Activated T-cell treated with anti-CD3 and anti-CD28 coated beads, Interleukin-2, amount 50 U/mL, for 24 hours (primary cell): ENCODE measurements at regions not wholly inside any gene's neighbourhood (a gene's known extent, or its start where the extent isn't known, plus 50 kb on each side); places are given as distances from the start of the nearest gene placed in this dataset.
"Not testable (repeated sequence)": the region's sequence is repeated elsewhere in the genome, so short reads cannot be mapped to it uniquely, and the experiment has no call there.

Experiments
- DNase-seq: peaks from one replicate; pipeline ENCODE4 v3.0.0-alpha.2; 2020
- H3K27ac Mint-ChIP-seq: 2 replicates; pipeline ENCODE4 v1.8.0; 2020; ENCODE audit warnings: mild to moderate bottlenecking, mixed read lengths
- H3K27me3 Mint-ChIP-seq: 2 replicates; pipeline ENCODE4 v1.8.0; 2020; ENCODE audit warnings: mixed read lengths
- H3K36me3 Mint-ChIP-seq: 2 replicates; pipeline ENCODE4 v1.8.0; 2020; ENCODE audit warnings: low read depth, mixed read lengths
- H3K4me1 Mint-ChIP-seq: 2 replicates; pipeline ENCODE4 v1.8.0; 2020; ENCODE audit warnings: low read depth, mixed read lengths
- H3K4me3 Mint-ChIP-seq: 2 replicates; pipeline ENCODE4 v1.8.0; 2020; ENCODE audit warnings: mild to moderate bottlenecking, moderate library complexity, mixed read lengths
- H3K9me3 Mint-ChIP-seq: 2 replicates; pipeline ENCODE4 v1.8.0; 2020; ENCODE audit warnings: mixed read lengths

- no peaks in the 10 kb centered on the region for H3K9me3 Mint-ChIP-seq
- H3K4me1 Mint-ChIP-seq = no peaks in the 10 kb centered on the region
- DNase-seq = no peak
- H3K4me3 Mint-ChIP-seq = no peak overlapping the region
- no peak overlapping the region for H3K27ac Mint-ChIP-seq
- H3K36me3 Mint-ChIP-seq = no peaks in the 10 kb centered on the region
- no peaks in the 10 kb centered on the region for H3K27me3 Mint-ChIP-seq
Measured at GRCh38 chr13:72559716-72560115, 167.7 kb downstream of the MZT1 start.

DNA sequence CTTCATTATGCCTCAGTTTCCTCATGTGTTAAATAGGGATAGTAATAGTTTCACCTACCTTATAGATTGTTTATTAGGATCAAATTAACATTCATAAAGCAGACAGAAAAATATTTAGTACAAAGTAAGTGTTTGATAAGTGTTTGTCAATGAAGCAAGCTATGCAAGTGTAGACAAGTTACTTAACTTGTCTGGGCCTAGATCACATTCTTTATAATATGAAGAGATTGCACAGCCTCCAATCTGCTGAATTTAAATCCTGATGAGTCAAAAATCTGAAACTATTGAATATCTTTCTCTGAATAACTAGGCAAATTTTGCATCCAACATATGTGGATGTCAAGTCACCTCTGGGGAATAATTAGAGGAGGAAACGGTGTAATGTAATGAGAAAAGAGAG lies 170.5 kb downstream of the MZT1 start:
- no peak for DNase-seq
- Mint-ChIP-seq H3K4me3 (no peak overlapping the region), H3K27ac (no peak overlapping the region), H3K36me3 (no peaks in the 10 kb centered on the region), H3K27me3 (no peaks in the 10 kb centered on the region), H3K9me3 (no peaks in the 10 kb centered on the region), H3K4me1 (no peaks in the 10 kb centered on the region)

DNA sequence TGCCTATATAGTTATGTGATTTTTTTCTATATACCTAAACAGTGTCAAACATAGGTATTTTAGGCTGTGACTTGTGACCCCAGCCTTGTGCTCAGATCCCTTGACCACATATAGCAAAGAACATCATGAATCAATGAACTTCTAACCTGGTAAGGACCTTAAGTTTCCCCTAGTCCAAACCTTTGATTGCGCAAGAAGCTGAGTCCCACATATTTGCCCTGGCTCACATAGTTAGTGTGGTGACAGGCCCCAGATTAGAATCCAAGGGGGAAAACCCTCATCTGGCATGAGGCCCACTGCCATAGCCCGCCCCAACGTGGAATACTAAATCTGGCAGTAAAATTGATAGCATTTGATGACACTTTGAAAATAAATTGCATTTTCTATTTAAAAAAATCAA lies 171.8 kb downstream of the MZT1 start:
- Mint-ChIP-seq H3K9me3 (no peaks in the 10 kb centered on the region), H3K36me3 (no peaks in the 10 kb centered on the region), H3K27ac (no peak overlapping the region), H3K4me1 (no peaks in the 10 kb centered on the region), H3K4me3 (no peak overlapping the region), H3K27me3 (peaks cover 4% of the 10 kb centered on the region)
- no peak for DNase-seq

DNA sequence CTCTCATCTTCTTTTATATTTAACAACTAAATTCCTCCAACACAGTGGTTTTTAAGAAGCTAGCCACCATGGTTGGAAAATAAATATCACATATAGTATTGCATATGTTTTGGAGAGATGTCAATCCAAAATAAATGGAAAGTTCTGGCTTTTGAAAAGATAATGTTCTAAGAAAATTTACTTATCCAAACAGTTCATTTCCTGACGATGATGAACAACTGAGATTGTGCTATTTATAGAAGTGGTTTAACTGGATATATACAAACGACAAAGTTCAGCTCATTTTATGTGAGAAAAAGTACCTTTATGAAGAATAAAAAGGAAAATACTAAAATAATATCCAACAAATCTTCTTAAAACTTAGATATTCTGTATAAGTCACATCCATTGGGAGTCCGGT lies 174.7 kb downstream of the MZT1 start:
- Mint-ChIP-seq H3K4me3 (no peak overlapping the region), H3K9me3 (no peaks in the 10 kb centered on the region), H3K27me3 (peaks cover 4% of the 10 kb centered on the region), H3K4me1 (no peaks in the 10 kb centered on the region), H3K36me3 (no peaks in the 10 kb centered on the region), H3K27ac (no peak overlapping the region)
- no peak for DNase-seq

DNA sequence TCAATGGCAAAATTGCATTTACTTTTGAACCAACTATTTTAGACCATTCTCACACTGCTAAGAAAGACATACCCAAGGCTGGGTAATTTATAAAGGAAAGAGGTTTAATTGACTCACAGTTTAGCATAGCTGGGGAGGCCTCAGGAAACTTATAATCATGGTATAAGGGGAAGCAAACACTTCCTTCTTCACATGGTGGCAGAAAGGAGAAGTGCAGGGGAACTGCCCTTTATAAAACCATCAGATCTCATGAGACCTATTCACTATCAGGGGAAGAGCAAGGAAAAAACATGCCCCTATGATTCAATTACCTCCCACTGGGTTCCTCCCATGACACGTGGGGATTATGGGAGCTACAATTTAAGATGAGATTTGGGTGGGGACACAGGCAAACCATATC lies 181.5 kb downstream of the MZT1 start:
- H3K4me3 Mint-ChIP-seq, H3K27me3 Mint-ChIP-seq, DNase-seq, H3K4me1 Mint-ChIP-seq, H3K27ac Mint-ChIP-seq, H3K9me3 Mint-ChIP-seq, H3K36me3 Mint-ChIP-seq: not testable (repeated sequence)

GRCh38 chr13:72545030-72545719 lies 182.3 kb downstream of the MZT1 start:
- no peaks in the 10 kb centered on the region for H3K4me1 Mint-ChIP-seq
- DNase-seq = no peak
- no peaks in the 10 kb centered on the region for H3K27me3 Mint-ChIP-seq
- H3K36me3 Mint-ChIP-seq = no peaks in the 10 kb centered on the region
- no peak overlapping the region for H3K4me3 Mint-ChIP-seq
- H3K9me3 Mint-ChIP-seq = no peaks in the 10 kb centered on the region
- no peak overlapping the region for H3K27ac Mint-ChIP-seq

GRCh38 chr13:72544042-72544441 lies 183.4 kb downstream of the MZT1 start:
- H3K27me3 Mint-ChIP-seq = no peaks in the 10 kb centered on the region
- no peak overlapping the region for H3K27ac Mint-ChIP-seq
- DNase-seq = no peak
- no peak overlapping the region for H3K4me3 Mint-ChIP-seq
- H3K4me1 Mint-ChIP-seq = no peaks in the 10 kb centered on the region
- no peaks in the 10 kb centered on the region for H3K36me3 Mint-ChIP-seq
- H3K9me3 Mint-ChIP-seq = no peaks in the 10 kb centered on the region

GRCh38 chr13:72542241-72542640 lies 185.2 kb downstream of the MZT1 start:
- no peak for DNase-seq
- no peaks in the 10 kb centered on the region for H3K27me3 Mint-ChIP-seq
- H3K27ac Mint-ChIP-seq = no peak overlapping the region
- no peaks in the 10 kb centered on the region for H3K9me3 Mint-ChIP-seq
- H3K4me1 Mint-ChIP-seq = no peaks in the 10 kb centered on the region
- H3K36me3 Mint-ChIP-seq = no peaks in the 10 kb centered on the region
- H3K4me3 Mint-ChIP-seq = no peak overlapping the region

DNA sequence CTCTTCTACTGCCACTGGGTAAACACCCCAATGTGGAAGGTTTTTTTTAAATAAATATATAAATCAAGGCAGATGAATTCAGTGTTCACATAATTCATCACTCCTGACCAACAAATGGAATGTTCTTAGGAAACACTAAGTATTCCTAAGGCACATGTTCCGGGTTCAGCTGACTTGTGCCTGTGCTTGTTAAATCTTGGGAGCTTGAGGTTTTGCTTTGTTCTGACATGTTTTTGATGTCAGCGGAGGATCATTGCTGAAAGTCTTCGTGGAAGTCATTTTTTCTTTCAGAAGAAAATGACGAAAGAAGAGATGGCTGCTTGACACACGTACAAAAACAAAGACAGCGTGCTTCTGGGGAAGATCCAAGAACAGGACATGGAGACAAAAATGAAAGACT lies 185.8 kb downstream of the MZT1 start:
- no peak overlapping the region for H3K27ac Mint-ChIP-seq
- no peaks in the 10 kb centered on the region for H3K36me3 Mint-ChIP-seq
- no peak overlapping the region for H3K4me3 Mint-ChIP-seq
- DNase-seq = no peak
- no peaks in the 10 kb centered on the region for H3K27me3 Mint-ChIP-seq
- H3K4me1 Mint-ChIP-seq = no peaks in the 10 kb centered on the region
- H3K9me3 Mint-ChIP-seq = no peaks in the 10 kb centered on the region

DNA sequence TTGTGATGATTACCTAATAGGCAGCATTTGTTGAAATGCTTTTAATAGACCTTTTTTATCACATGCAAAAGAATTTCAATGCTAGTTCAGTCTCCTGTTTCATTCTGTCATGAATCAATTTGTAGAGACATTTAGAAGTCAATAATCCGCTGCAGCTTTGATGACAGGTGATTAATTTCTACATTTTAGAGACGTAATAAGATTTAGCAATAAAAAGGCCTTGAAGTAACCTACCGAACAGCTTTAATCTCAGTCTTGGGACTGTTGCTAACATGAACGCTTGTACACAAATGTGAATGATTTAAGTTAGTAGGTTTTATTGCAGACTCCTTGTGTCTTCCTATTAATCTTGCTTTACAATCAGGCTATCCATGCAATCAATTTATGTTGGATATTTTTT lies 186.5 kb downstream of the MZT1 start:
- no peak overlapping the region for H3K27ac Mint-ChIP-seq
- no peak overlapping the region for H3K4me3 Mint-ChIP-seq
- H3K9me3 Mint-ChIP-seq = no peaks in the 10 kb centered on the region
- no peaks in the 10 kb centered on the region for H3K4me1 Mint-ChIP-seq
- H3K36me3 Mint-ChIP-seq = no peaks in the 10 kb centered on the region
- DNase-seq = no peak
- no peaks in the 10 kb centered on the region for H3K27me3 Mint-ChIP-seq

DNA sequence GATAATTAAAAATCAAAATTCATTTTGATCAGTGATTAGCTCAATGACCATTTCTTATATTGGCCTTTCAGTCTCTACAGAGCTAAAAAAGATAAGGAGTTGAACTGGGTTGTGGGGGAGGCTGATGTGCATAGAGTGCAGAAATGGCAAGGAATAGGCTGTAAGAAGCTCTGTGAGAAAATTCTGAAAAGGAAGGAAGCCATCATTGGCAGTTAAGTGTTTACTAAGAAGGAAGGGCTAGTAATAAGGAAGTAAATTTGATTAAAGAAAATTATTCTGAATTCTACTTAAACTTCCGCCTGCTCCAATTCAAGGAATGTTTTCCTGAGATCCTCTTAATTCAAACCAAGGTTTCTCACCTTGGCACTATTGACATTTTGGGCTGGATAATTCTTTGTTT lies 187.5 kb downstream of the MZT1 start:
- Mint-ChIP-seq H3K4me1 (no peaks in the 10 kb centered on the region), H3K36me3 (no peaks in the 10 kb centered on the region), H3K27me3 (no peaks in the 10 kb centered on the region), H3K9me3 (no peaks in the 10 kb centered on the region), H3K4me3 (no peak overlapping the region), H3K27ac (no peak overlapping the region)
- DNase-seq = no peak

DNA sequence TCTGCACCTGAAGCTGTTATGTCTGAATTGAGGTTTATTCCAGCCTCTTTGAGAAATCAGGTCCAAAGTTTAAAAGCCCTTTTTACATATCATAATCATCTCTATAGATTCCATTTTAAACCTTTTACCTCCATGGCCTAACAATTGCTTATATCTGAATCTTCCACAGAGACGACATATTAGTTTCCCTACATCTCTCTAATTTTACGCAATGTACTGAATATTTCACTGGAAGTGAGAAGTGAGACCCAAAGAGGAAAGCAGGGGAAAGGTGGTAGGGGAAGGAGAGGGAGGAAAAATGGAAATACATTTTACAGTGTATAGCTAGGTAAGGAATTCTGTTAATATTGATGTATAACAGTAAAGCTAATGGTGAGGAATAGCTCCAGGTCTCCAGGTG lies 189.6 kb downstream of the MZT1 start:
- Mint-ChIP-seq H3K36me3 (no peaks in the 10 kb centered on the region), H3K4me3 (no peak overlapping the region), H3K27me3 (no peaks in the 10 kb centered on the region), H3K4me1 (no peaks in the 10 kb centered on the region), H3K9me3 (no peaks in the 10 kb centered on the region), H3K27ac (no peak overlapping the region)
- DNase-seq = no peak

GRCh38 chr13:72537395-72537780 lies 190.0 kb downstream of the MZT1 start:
- no peaks in the 10 kb centered on the region for H3K9me3 Mint-ChIP-seq
- H3K4me3 Mint-ChIP-seq = no peak overlapping the region
- no peaks in the 10 kb centered on the region for H3K27me3 Mint-ChIP-seq
- no peak for DNase-seq
- H3K27ac Mint-ChIP-seq = no peak overlapping the region
- no peaks in the 10 kb centered on the region for H3K36me3 Mint-ChIP-seq
- H3K4me1 Mint-ChIP-seq = no peaks in the 10 kb centered on the region

DNA sequence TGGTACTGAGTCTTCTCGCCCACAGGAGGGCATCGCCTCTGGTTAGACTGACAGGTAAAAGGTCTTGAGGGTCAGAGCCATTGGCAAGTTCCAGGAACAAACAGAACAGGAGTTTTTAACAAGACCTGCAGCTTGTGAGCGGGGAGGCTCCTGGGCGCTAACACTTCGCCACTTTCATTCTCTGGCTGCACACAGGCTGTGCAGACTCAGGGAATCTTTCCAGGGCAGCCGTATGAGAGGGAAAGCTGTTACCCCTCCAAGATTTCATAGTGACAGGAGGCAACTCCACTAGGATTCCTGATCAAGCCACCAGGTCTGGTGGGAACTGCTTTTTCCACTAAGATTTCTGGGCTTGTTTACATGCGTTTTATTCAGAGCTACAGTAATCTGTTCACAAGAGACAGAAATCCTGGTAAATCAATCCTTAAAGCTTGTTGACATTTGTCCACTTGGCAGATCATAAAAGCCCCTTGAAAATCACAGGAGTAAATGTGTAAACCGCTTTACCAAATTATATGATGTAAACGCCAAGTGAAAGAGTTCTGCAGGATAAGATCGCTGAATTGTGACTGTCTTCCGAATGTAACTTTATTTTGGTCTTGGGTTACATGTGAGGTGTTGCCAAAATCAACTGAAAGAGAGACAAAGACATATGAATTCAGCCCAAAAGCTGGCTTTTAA lies 190.6 kb downstream of the MZT1 start:
- no peaks in the 10 kb centered on the region for H3K27me3 Mint-ChIP-seq
- no peaks in the 10 kb centered on the region for H3K4me1 Mint-ChIP-seq
- H3K9me3 Mint-ChIP-seq = no peaks in the 10 kb centered on the region
- no peak overlapping the region for H3K4me3 Mint-ChIP-seq
- no peaks in the 10 kb centered on the region for H3K36me3 Mint-ChIP-seq
- no peak overlapping the region for H3K27ac Mint-ChIP-seq
- DNase-seq = no peak

GRCh38 chr13:72534951-72535640 lies 192.3 kb downstream of the MZT1 start:
- no peaks in the 10 kb centered on the region for H3K9me3 Mint-ChIP-seq
- no peaks in the 10 kb centered on the region for H3K4me1 Mint-ChIP-seq
- H3K4me3 Mint-ChIP-seq = no peak overlapping the region
- no peak overlapping the region for H3K27ac Mint-ChIP-seq
- H3K27me3 Mint-ChIP-seq = no peaks in the 10 kb centered on the region
- DNase-seq = no peak
- no peaks in the 10 kb centered on the region for H3K36me3 Mint-ChIP-seq
